Fibroblast of lung (primary cell): ENCODE measurements at regions not wholly inside any gene's neighbourhood (a gene's known extent, or its start where the extent isn't known, plus 50 kb on each side); places are given as distances from the start of the nearest gene placed in this dataset.

Experiments
- DNase-seq, 2 donors: peaks; one replicate each; pipeline versions ENCODE4 v3.0.0 to v3.0.0-alpha.2; 2010; ENCODE audit warnings: low read depth in 2 of 2
- H2AFZ ChIP-seq: 2 replicates; pipeline ENCODE4 v1.5.1; 2012; ENCODE audit warnings: low read length, control low read depth, inconsistent platforms
- H3K27ac ChIP-seq: 2 replicates; pipeline ENCODE4 v1.5.1; 2011; ENCODE audit warnings: low read length, control low read depth; ENCODE audit not compliant: insufficient read depth
- H3K27me3 ChIP-seq: 2 replicates; pipeline ENCODE4 v1.5.1; 2011; ENCODE audit warnings: mild to moderate bottlenecking, low read length; ENCODE audit not compliant: control insufficient read depth, insufficient read depth
- H3K36me3 ChIP-seq: 2 replicates; pipeline ENCODE4 v1.5.1; 2011; ENCODE audit warnings: low read length; ENCODE audit not compliant: control insufficient read depth, insufficient read depth
- H3K4me1 ChIP-seq: 2 replicates; pipeline ENCODE4 v1.5.1; 2011; ENCODE audit warnings: low read length; ENCODE audit not compliant: control insufficient read depth, insufficient read depth; ENCODE audit errors: extremely low read depth
- H3K4me2 ChIP-seq: 2 replicates; pipeline ENCODE4 v1.5.1; 2011; ENCODE audit warnings: low read length, control low read depth; ENCODE audit not compliant: insufficient read depth; ENCODE audit errors: extremely low read depth
- H3K4me3 ChIP-seq, 4 experiments: fragments of 200-600 bp in 1 of 4; sonication (generic) in 1 of 4; replicated peaks in 1 of 4; 2 replicates each; pipeline ENCODE4 v1.5.1; 2011 to 2016; ENCODE audit warnings: low read length in 4 of 4, low read depth in 3 of 4, mild to moderate bottlenecking in 3 of 4, control low read depth in 2 of 4, inconsistent platforms in 1 of 4, mixed read lengths in 1 of 4; ENCODE audit not compliant: insufficient read depth in 1 of 4; ENCODE audit errors: control extremely low read depth in 1 of 4
- H3K79me2 ChIP-seq: 2 replicates; pipeline ENCODE4 v1.5.1; 2012; ENCODE audit warnings: mild to moderate bottlenecking, low read length, inconsistent platforms; ENCODE audit not compliant: control insufficient read depth, insufficient read depth
- H3K9ac ChIP-seq: 2 replicates; pipeline ENCODE4 v1.5.1; 2011; ENCODE audit warnings: mild to moderate bottlenecking, low read length, control low read depth; ENCODE audit not compliant: insufficient read depth
- H3K9me3 ChIP-seq: 2 replicates; pipeline ENCODE4 v1.5.1; 2012; ENCODE audit warnings: low read depth, low read length; ENCODE audit not compliant: control insufficient read depth, insufficient read depth
- H4K20me1 ChIP-seq: 2 replicates; pipeline ENCODE4 v1.5.1; 2011; ENCODE audit warnings: low read length; ENCODE audit not compliant: control insufficient read depth, insufficient read depth; ENCODE audit errors: extremely low read depth
- EZH2 ChIP-seq: IDR thresholded peaks from 2 replicates; pipeline ENCODE4 v1.5.1; 2012; ENCODE audit warnings: low read length, control low read depth, mild to moderate bottlenecking; ENCODE audit errors: missing control alignments
- TF ChIP-seq, protein P1 (sequence below), 2 donors: IDR thresholded peaks in 1 of 2; conservative IDR thresholded peaks in 1 of 2; 1 replicate in 1 of 2; 2 replicates in 1 of 2; pipeline ENCODE4 v1.5.1; 2011 to 2012; ENCODE audit warnings: low read length in 2 of 2, control low read depth in 1 of 2, inconsistent platforms in 1 of 2, low read depth in 1 of 2, mild to moderate bottlenecking in 1 of 2

DNA sequence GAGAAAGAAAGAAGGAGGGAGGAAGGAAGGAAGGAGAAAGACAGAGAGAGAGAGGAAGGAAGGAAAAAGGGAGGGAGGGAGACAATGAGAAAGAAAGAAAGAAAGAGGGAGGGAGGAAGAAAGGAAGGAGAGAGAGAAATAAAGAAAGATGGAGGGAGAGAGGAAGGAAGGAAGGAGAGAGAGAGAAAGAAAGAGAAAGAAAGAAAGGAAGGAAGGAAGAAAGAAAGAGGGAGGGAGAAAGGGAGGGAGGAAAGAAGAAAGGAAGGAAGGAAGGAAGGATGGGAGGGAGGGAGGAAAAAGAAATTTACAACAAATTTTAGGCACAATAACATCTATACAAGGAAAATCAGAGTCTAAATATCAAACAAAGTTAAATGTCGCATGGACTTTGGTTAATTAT, 332.6 kb upstream of the KLF6 start:
- Histone ChIP-seq H3K27ac (no peak overlapping the region), H2AFZ (no peak overlapping the region), H3K9ac (no peak overlapping the region), H3K4me1 (no peaks in the 10 kb centered on the region), H3K4me3 (no peak overlapping the region), H4K20me1 (no peaks in the 10 kb centered on the region), H3K79me2 (no peaks in the 10 kb centered on the region), H3K36me3 (no peaks in the 10 kb centered on the region), H3K4me2 (no peak overlapping the region), H3K9me3 (no peaks in the 10 kb centered on the region), H3K27me3 (no peaks in the 10 kb centered on the region)
- no peak for TF ChIP-seq EZH2
- TF ChIP-seq, protein P1, sequence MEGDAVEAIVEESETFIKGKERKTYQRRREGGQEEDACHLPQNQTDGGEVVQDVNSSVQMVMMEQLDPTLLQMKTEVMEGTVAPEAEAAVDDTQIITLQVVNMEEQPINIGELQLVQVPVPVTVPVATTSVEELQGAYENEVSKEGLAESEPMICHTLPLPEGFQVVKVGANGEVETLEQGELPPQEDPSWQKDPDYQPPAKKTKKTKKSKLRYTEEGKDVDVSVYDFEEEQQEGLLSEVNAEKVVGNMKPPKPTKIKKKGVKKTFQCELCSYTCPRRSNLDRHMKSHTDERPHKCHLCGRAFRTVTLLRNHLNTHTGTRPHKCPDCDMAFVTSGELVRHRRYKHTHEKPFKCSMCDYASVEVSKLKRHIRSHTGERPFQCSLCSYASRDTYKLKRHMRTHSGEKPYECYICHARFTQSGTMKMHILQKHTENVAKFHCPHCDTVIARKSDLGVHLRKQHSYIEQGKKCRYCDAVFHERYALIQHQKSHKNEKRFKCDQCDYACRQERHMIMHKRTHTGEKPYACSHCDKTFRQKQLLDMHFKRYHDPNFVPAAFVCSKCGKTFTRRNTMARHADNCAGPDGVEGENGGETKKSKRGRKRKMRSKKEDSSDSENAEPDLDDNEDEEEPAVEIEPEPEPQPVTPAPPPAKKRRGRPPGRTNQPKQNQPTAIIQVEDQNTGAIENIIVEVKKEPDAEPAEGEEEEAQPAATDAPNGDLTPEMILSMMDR (conservative IDR thresholded peaks at IDR 0.05 in 1 of 2, IDR thresholded peaks at IDR 0.05 in 1 of 2; ENCODE audit: low read depth in 1 of 2, low read length in 2 of 2) = no peak
- no peak for DNase-seq

DNA sequence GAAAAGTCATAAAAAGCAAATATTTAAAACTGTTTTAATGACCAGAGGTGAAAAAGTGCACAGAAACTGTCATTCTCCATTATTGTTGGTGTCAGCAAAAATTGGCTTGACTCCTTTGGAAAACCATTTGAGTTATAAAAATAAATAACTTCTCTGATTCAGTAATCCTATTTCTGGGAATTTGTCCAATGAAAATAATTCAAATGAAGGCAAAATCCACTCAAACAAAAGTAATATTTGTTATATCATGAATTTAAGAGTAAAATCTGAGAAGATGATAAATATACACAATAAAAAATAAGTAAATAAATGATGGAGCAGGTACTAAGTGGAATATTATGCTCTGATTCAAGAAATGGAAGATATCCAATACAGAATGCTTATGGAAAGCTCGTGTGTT, 326.6 kb upstream of the KLF6 start:
- Histone ChIP-seq H3K27me3 (no peaks in the 10 kb centered on the region), H2AFZ (no peak overlapping the region), H3K4me2 (no peak overlapping the region), H4K20me1 (no peaks in the 10 kb centered on the region), H3K4me3 (no peak overlapping the region), H3K79me2 (no peaks in the 10 kb centered on the region), H3K9me3 (no peaks in the 10 kb centered on the region), H3K27ac (no peak overlapping the region), H3K4me1 (no peaks in the 10 kb centered on the region), H3K9ac (no peak overlapping the region), H3K36me3 (no peaks in the 10 kb centered on the region)
- TF ChIP-seq EZH2 = no peak
- TF ChIP-seq, protein P1 (conservative IDR thresholded peaks at IDR 0.05 in 1 of 2, IDR thresholded peaks at IDR 0.05 in 1 of 2; ENCODE audit: low read depth in 1 of 2, low read length in 2 of 2) = no peak
- peak; percentile 61 to 84 for DNase-seq

DNA sequence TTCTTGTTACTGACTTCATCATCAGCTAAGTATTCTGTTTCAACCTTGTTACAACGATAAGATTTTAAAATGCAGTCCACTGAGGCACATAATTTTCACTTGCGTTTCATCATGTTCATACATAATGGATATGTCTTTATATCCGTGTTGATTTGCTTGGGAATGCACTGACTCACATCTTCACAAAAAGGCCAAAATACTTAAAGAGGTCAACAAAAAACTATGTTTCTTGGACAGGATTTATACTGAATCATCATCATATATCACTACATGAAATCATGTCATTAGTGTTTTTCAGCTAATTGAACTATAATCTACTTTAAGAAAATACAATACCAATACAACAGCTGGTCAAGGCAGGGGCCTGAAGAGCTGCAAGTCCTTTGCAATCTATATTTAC, 324.5 kb upstream of the KLF6 start:
- Histone ChIP-seq H3K79me2 (no peaks in the 10 kb centered on the region), H4K20me1 (no peaks in the 10 kb centered on the region), H3K9me3 (no peaks in the 10 kb centered on the region), H2AFZ (no peak overlapping the region), H3K27ac (no peak overlapping the region), H3K27me3 (no peaks in the 10 kb centered on the region), H3K4me3 (no peak overlapping the region), H3K4me1 (no peaks in the 10 kb centered on the region), H3K36me3 (no peaks in the 10 kb centered on the region), H3K9ac (no peak overlapping the region), H3K4me2 (no peak overlapping the region)
- DNase-seq = peak; percentile 72 to 89
- TF ChIP-seq EZH2 = no peak
- TF ChIP-seq, protein P1 (conservative IDR thresholded peaks at IDR 0.05 in 1 of 2, IDR thresholded peaks at IDR 0.05 in 1 of 2; ENCODE audit: low read depth in 1 of 2, low read length in 2 of 2) = no peak
